GM12872 (cell line): ENCODE measurements at regions not wholly inside any gene's neighbourhood (a gene's known extent, or its start where the extent isn't known, plus 50 kb on each side); places are given as distances from the start of the nearest gene placed in this dataset.

Experiments
- CTCF ChIP-seq: IDR thresholded peaks from 3 replicates; pipeline ENCODE4 v1.5.1; 2011; ENCODE audit warnings: low read depth, mild to moderate bottlenecking, low read length, moderate library complexity; ENCODE audit not compliant: insufficient read depth

DNA sequence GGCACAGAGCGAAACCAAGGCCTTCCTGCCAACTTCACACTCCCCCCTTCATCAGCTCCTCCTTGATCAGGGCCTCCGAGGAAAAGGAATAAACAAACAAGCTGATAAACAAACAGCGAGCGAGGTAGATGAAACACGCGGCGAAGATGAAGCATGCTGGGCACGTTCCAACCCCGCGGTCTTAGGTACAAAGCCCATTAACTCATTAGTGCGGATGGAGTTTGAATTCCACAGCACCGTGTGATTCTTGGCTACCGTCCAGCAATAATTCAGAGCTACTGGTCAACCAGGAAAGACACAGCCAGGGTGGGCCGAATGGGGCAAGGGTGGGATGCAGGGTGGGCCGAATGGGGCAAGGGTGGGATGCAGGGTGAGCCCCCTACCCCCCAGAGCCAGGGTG is 67.3 kb downstream of the RBFOX3 start:
- TF ChIP-seq CTCF, result no peak

DNA sequence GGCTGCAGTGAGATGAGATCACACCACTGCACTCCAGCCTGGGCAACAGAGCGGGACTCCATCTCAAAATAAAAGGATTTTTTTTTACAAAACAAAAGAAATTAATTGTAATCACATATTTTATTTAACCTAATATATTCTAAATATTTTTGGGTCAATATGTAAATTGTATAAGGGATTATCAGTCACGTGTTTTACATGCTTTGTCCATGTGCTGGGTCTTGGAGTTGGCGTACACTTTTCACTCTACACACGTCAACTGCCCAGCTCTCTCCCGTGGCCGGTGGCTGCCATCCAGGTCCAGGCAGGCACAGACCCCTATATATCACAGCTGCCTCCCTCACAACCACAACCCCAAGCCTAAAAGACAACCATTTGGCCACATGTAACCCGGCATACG is 68.1 kb downstream of the RBFOX3 start:
- TF ChIP-seq CTCF, result no peak

GRCh38 chr17:79541056-79541850 is 69.6 kb downstream of the RBFOX3 start:
- TF ChIP-seq CTCF, result no peak

DNA sequence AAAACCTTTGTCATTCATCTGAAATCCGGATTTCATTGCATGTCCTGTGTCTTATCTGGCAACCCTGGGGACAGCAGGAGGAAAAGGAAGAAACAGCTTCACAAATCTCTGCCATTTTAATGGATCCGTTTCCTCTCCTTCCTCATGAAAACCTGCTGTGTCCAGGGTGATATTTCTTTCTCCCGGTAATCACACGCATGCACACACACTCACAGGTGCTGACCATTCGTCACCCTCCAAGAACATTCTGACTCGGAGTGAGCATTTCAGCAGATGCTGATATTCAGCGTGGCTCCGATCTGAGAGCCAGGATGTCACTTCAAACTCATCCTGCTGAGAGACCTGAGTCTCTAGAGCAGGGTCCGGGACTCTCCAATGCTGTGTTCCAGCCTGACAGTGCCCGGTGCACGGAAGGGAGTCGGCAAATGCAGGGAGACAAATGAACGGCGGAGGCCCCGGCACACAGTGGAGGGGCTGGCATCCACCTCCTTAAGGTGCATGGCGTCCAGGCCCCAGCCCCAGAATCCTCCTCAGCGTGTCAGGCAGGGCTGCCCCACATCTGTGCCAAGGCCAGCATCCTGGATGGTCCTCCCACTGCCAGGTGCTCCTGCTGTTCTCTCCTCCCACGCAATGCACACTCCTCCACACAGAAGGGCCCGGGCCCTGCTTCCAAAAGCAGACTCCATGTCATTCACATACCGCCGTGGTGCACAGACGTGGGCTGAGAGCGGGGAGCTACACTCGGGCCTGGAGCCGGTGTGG is 70.7 kb downstream of the RBFOX3 start:
- no peak for TF ChIP-seq CTCF

DNA sequence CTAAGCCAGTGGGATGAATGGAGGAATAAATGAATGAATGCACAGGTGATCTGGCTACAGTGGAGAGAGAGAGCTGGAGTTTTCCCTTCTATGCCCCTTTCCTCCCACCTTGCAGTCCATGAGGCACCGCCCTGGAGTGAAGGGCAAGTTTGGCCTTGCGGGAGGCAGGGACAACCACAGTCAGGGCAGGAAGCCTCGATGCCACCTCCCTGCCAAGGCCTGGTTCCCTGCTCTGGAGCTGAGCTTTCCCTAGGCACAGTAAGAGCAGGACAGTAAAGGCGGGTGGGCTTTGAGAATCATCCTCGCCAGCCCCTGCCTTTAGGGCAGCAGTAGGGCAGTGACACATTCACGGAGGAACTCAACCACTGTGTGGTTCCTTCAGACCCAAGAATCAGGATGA is 72.6 kb downstream of the RBFOX3 start:
- TF ChIP-seq CTCF, result no peak

DNA sequence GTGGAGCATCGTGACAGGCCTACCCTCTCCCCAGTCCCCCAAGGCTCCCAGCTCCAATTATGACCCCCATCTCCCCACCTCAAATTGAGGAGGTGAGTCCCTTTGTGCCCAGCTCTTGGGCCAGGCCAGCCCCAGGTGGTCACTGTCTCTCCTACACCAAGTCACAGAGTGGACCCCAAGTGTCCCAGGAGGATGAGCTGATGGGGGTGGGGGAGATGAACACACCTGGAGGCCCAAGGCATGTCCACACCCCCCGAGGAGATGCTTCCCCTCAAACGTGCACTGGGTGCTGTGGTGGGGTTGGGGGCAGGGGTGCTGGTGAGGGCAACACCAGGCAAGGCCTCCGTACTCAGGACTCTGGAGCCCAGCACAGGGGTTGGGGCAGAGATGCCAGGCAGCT is 73.2 kb downstream of the RBFOX3 start:
- no peak for TF ChIP-seq CTCF

- TF ChIP-seq CTCF, result no peak
These were observed 73.8 kb downstream of the RBFOX3 start for GRCh38 chr17:79537061-79537460.
